HCT116 (cell line): ENCODE measurements at regions not wholly inside any gene's neighbourhood (a gene's known extent, or its start where the extent isn't known, plus 50 kb on each side); places are given as distances from the start of the nearest gene placed in this dataset.

ENCODE experiments used
- ATAC-seq: fragments of 200-7000 bp; cut with Tn5 transposase; 2 replicates; pipeline ENCODE4 v1.9.1; 2020; ENCODE audit warnings: mild to moderate bottlenecking, moderate library complexity
- BruUV-seq: library from RNA; stranded (reverse); fragments of 400-500 nt; replicated peaks from 2 replicates; lab custom pipeline; 2021; lab: Mats Ljungman, UMichigan
- CTCF ChIA-PET: fragments of 300-600 bp; sonication (Branson Sonifier 250); formaldehyde crosslinking; loops from one replicate; lab custom pipeline; 2021; ENCODE audit warnings: antibody characterized with exemption; lab: Charles Lee
- POLR2A ChIA-PET: fragments of 300-600, 350-600 bp; sonication (Branson Sonifier 250); formaldehyde crosslinking; loops from one replicate; lab custom pipeline; 2021; ENCODE audit warnings: antibody characterized with exemption; lab: Charles Lee
- RAD21 ChIA-PET, 2 experiments: fragments of 300-600 bp; sonication (Branson Sonifier 250); formaldehyde crosslinking; loops; one replicate each; lab custom pipeline; 2023; ENCODE audit warnings: low total read pairs in 2 of 2; ENCODE audit not compliant: uncharacterized antibody in 2 of 2, unreplicated experiment in 2 of 2, low non-redundant PET in 1 of 2; lab: Charles Lee
- DNase-seq: peaks from one replicate; pipeline ENCODE4 v3.0.0-alpha.2; 2010; ENCODE audit warnings: low read depth, low spot score
- H2AFZ ChIP-seq: fragments of 200-600 bp; shearing (Covaris generic), sonication (generic); 2 replicates; pipeline ENCODE4 v1.6.1; 2017; ENCODE audit warnings: low read depth, mixed run types, mixed read lengths, antibody characterized with exemption, low read length; ENCODE audit not compliant: poor library complexity, severe bottlenecking
- H3K27ac ChIP-seq: 2 replicates; pipeline ENCODE4 v1.5.1; 2012; ENCODE audit warnings: low read depth, low read length
- H3K27me3 ChIP-seq: fragments of 200-600 bp; sonication (generic); 2 replicates; pipeline ENCODE4 v1.6.1; 2016; ENCODE audit warnings: mixed run types, low read length, mixed read lengths; ENCODE audit not compliant: insufficient read depth
- H3K36me3 ChIP-seq, 2 experiments: fragments of 200-500 bp in 1 of 2; fragments of 200-600 bp in 1 of 2; sonication (Bioruptor generic) in 1 of 2; sonication (generic) in 1 of 2; 2 replicates each; pipeline versions ENCODE4 v1.5.1 to v1.6.1; 2014 to 2016; ENCODE audit warnings: low read length in 2 of 2, inconsistent platforms in 1 of 2, mixed read lengths in 1 of 2, mixed run types in 1 of 2; ENCODE audit not compliant: insufficient read depth in 2 of 2, control insufficient read depth in 1 of 2
- H3K4me1 ChIP-seq, 2 experiments: fragments of 200-600 bp in 1 of 2; sonication (generic) in 1 of 2; 2 replicates each; pipeline versions ENCODE4 v1.5.1 to v1.6.1; 2012 to 2017; ENCODE audit warnings: low read length in 2 of 2, inconsistent platforms in 1 of 2, mild to moderate bottlenecking in 1 of 2, mixed read lengths in 1 of 2, mixed run types in 1 of 2, moderate library complexity in 1 of 2; ENCODE audit not compliant: insufficient read depth in 2 of 2, control insufficient read depth in 1 of 2
- H3K4me2 ChIP-seq: fragments of 200-600 bp; sonication (generic); 2 replicates; pipeline ENCODE4 v1.6.1; 2017; ENCODE audit warnings: mixed run types, low read length, mixed read lengths
- H3K4me3 ChIP-seq, 2 experiments: fragments of 200-600 bp in 1 of 2; sonication (generic) in 1 of 2; replicated peaks in 1 of 2; 2 replicates each; pipeline ENCODE4 v1.5.1; 2011 to 2016; ENCODE audit warnings: low read length in 2 of 2, control low read depth in 1 of 2, low read depth in 1 of 2, mild to moderate bottlenecking in 1 of 2, mixed read lengths in 1 of 2, mixed run types in 1 of 2
- H3K79me2 ChIP-seq: fragments of 200-600 bp; sonication (generic); 2 replicates; pipeline ENCODE4 v1.6.1; 2017; ENCODE audit warnings: mild to moderate bottlenecking, mixed run types, low read length, moderate library complexity, mixed read lengths; ENCODE audit not compliant: insufficient read depth
- H3K9ac ChIP-seq: fragments of 200-600 bp; sonication (generic); 2 replicates; pipeline ENCODE4 v1.6.1; 2016; ENCODE audit warnings: low read length, mixed read lengths
- H3K9me2 ChIP-seq: fragments of 200-600 bp; sonication (generic), shearing (Covaris generic); 2 replicates; pipeline ENCODE4 v1.6.1; 2017; ENCODE audit warnings: mixed run types, mild to moderate bottlenecking, moderate library complexity; ENCODE audit not compliant: insufficient read depth
- H3K9me3 ChIP-seq, 2 experiments: fragments of 200-500 bp in 1 of 2; fragments of 200-600 bp in 1 of 2; sonication (Bioruptor generic) in 1 of 2; sonication (generic) in 1 of 2; 2 replicates each; pipeline ENCODE4 v1.6.1; 2014 to 2017; ENCODE audit warnings: low read length in 2 of 2, mixed read lengths in 2 of 2, inconsistent platforms in 1 of 2, low read depth in 1 of 2, mild to moderate bottlenecking in 1 of 2, mixed run types in 1 of 2, moderate library complexity in 1 of 2; ENCODE audit not compliant: control insufficient read depth in 1 of 2, insufficient read depth in 1 of 2
- H4K20me1 ChIP-seq: fragments of 200-600 bp; sonication (generic), shearing (Covaris generic); 2 replicates; pipeline ENCODE4 v1.6.1; 2017; ENCODE audit warnings: mixed run types, mild to moderate bottlenecking, moderate library complexity; ENCODE audit not compliant: insufficient read depth
- CEBPB ChIP-seq: IDR thresholded peaks from 2 replicates; pipeline ENCODE4 v1.6.1; 2012; ENCODE audit warnings: low read depth
- CTCF ChIP-seq, 3 experiments: fragments of 200-600 bp in 1 of 3; sonication (generic) in 1 of 3; IDR thresholded peaks in 2 of 3; conservative IDR thresholded peaks in 1 of 3; 2 replicates each; pipeline ENCODE4 v1.5.1; 2012 to 2017; ENCODE audit warnings: low read depth in 2 of 3, low read length in 2 of 3, antibody characterized with exemption in 1 of 3, borderline replicate concordance in 1 of 3, control low read depth in 1 of 3, mild to moderate bottlenecking in 1 of 3, mixed read lengths in 1 of 3, mixed run types in 1 of 3, moderate library complexity in 1 of 3; ENCODE audit not compliant: insufficient read depth in 1 of 3
- EGR1 ChIP-seq: IDR thresholded peaks from 2 replicates; pipeline ENCODE4 v1.6.1; 2012; ENCODE audit warnings: low read depth
- ELF1 ChIP-seq: IDR thresholded peaks from 2 replicates; pipeline ENCODE4 v1.6.1; 2012; ENCODE audit warnings: low read depth, borderline replicate concordance
- FOSL1 ChIP-seq: IDR thresholded peaks from 2 replicates; pipeline ENCODE4 v1.6.1; 2012; ENCODE audit warnings: low read depth
- JUND ChIP-seq: IDR thresholded peaks from 2 replicates; pipeline ENCODE4 v1.6.1; 2012
- POLR2AphosphoS5 ChIP-seq: IDR thresholded peaks from 2 replicates; pipeline ENCODE4 v1.6.1; 2011; ENCODE audit warnings: mild to moderate bottlenecking, low read depth, low read length, moderate library complexity
- REST ChIP-seq: IDR thresholded peaks from 2 replicates; pipeline ENCODE4 v1.6.1; 2012; ENCODE audit warnings: low read depth
- SIN3A ChIP-seq: IDR thresholded peaks from 2 replicates; pipeline ENCODE4 v1.6.1; 2012; ENCODE audit warnings: low read depth
- SRF ChIP-seq: IDR thresholded peaks from 2 replicates; pipeline ENCODE4 v1.6.1; 2012; ENCODE audit warnings: low read depth
- TCF7L2 ChIP-seq: IDR thresholded peaks from 2 replicates; pipeline ENCODE4 v1.7.0; 2011; ENCODE audit warnings: borderline replicate concordance, inconsistent platforms; ENCODE audit not compliant: insufficient read depth, insufficient read length; ENCODE audit errors: extremely low read depth
- YY1 ChIP-seq: IDR thresholded peaks from 2 replicates; pipeline ENCODE4 v1.6.1; 2011; ENCODE audit warnings: low read length, low read depth, moderate library complexity, mild to moderate bottlenecking; ENCODE audit not compliant: insufficient replicate concordance; ENCODE audit errors: extremely low read depth
- ZFX ChIP-seq: fragments of 450-650 bp; IDR thresholded peaks from 2 replicates; pipeline ENCODE4 v1.6.1; 2017
- ZNF274 ChIP-seq: fragments of 200-500 bp; sonication (Bioruptor generic); IDR thresholded peaks from 2 replicates; pipeline ENCODE4 v1.6.1; 2014; ENCODE audit warnings: mild to moderate bottlenecking, low read depth, low read length, inconsistent platforms
- intact Hi-C: fragments of 100-400 bp; cut with micrococcal nuclease; formaldehyde crosslinking; loops from 2 replicates; pipeline ENCODE4 v1.10.0; 2022
- TF ChIP-seq, protein P1 (sequence below): IDR thresholded peaks from 2 replicates; pipeline ENCODE4 v1.6.1; 2011; ENCODE audit warnings: mild to moderate bottlenecking, low read length, moderate library complexity; ENCODE audit not compliant: insufficient replicate concordance; ENCODE audit errors: extremely low read depth
- TF ChIP-seq, protein P2 (sequence below): IDR thresholded peaks from 2 replicates; pipeline ENCODE4 v1.6.1; 2012
- TF ChIP-seq, protein P3 (sequence below): IDR thresholded peaks from 2 replicates; pipeline ENCODE4 v1.6.1; 2012

DNA sequence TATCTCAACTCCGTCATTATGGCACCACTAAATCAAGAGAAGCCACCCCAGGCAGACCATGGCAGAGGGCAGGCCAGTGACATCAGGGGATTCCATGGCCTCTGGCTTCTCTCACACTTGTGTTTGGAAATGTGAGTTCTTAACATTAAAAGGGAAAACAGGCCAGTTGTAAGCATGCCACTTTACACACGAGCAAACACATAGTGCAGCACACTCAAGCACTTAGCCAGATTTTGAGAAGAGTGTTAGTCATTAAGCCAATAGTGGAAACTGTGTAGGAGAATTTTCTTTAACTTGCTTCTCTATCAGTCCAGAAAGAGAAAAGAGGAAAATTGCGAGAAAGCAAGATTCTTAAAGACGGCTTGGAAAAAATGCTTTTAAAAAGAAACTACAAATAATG is 401.5 kb downstream of the TDRD3 start:
- H3K79me2 ChIP-seq = no peaks in the 10 kb centered on the region
- no TSS peak for BruUV-seq
- CTCF ChIA-PET = no interaction called here

More for the DNA sequence above, 401.5 kb downstream of the TDRD3 start:
- Histone ChIP-seq H3K27ac (no peak overlapping the region), H3K36me3 (no peaks in the 10 kb centered on the region), H3K4me1 (no peaks in the 10 kb centered on the region), H3K27me3 (no peaks in the 10 kb centered on the region), H3K9ac (no peak overlapping the region), H4K20me1 (no peaks in the 10 kb centered on the region), H3K4me2 (no peak overlapping the region), H3K9me3 (no peaks in the 10 kb centered on the region), H3K9me2 (no peaks in the 10 kb centered on the region), H2AFZ (no peak overlapping the region), H3K4me3 (no peak overlapping the region)
- ATAC-seq = no peak
- TF ChIP-seq EGR1 (no peak), ELF1 (no peak), TCF7L2 (no peak), POLR2AphosphoS5 (no peak), FOSL1 (no peak), CTCF (IDR thresholded peaks at IDR 0.05 in 2 of 3, conservative IDR thresholded peaks at IDR 0.05 in 1 of 3; ENCODE audit: borderline replicate concordance in 1 of 3, insufficient read depth in 1 of 3, low read depth in 2 of 3, low read length in 2 of 3) (no peak), SIN3A (no peak), YY1 (no peak), JUND (no peak), ZFX (no peak), ZNF274 (no peak), SRF (no peak), REST (no peak), CEBPB (no peak)
- TF ChIP-seq, protein P1, sequence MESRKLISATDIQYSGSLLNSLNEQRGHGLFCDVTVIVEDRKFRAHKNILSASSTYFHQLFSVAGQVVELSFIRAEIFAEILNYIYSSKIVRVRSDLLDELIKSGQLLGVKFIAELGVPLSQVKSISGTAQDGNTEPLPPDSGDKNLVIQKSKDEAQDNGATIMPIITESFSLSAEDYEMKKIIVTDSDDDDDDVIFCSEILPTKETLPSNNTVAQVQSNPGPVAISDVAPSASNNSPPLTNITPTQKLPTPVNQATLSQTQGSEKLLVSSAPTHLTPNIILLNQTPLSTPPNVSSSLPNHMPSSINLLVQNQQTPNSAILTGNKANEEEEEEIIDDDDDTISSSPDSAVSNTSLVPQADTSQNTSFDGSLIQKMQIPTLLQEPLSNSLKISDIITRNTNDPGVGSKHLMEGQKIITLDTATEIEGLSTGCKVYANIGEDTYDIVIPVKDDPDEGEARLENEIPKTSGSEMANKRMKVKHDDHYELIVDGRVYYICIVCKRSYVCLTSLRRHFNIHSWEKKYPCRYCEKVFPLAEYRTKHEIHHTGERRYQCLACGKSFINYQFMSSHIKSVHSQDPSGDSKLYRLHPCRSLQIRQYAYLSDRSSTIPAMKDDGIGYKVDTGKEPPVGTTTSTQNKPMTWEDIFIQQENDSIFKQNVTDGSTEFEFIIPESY = no peak
- TF ChIP-seq, protein P2, sequence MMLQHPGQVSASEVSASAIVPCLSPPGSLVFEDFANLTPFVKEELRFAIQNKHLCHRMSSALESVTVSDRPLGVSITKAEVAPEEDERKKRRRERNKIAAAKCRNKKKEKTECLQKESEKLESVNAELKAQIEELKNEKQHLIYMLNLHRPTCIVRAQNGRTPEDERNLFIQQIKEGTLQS = no peak
- TF ChIP-seq, protein P3, sequence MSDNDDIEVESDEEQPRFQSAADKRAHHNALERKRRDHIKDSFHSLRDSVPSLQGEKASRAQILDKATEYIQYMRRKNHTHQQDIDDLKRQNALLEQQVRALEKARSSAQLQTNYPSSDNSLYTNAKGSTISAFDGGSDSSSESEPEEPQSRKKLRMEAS = no peak
- ChIA-PET RAD21 (no interaction called here), POLR2A (no interaction called here)
- DNase-seq = no peak
- intact Hi-C loops = no loop called here
